MV-4-11 (cell line): ENCODE measurements at regions not wholly inside any gene's neighbourhood (a gene's known extent, or its start where the extent isn't known, plus 50 kb on each side); places are given as distances from the start of the nearest gene placed in this dataset.
"Not testable (repeated sequence)": the region's sequence is repeated elsewhere in the genome, so short reads cannot be mapped to it uniquely, and the experiment has no call there.

Experiments
- DNase-seq: peaks from one replicate; lab custom pipeline; 2025; lab: John Stamatoyannopoulos, UW

DNA sequence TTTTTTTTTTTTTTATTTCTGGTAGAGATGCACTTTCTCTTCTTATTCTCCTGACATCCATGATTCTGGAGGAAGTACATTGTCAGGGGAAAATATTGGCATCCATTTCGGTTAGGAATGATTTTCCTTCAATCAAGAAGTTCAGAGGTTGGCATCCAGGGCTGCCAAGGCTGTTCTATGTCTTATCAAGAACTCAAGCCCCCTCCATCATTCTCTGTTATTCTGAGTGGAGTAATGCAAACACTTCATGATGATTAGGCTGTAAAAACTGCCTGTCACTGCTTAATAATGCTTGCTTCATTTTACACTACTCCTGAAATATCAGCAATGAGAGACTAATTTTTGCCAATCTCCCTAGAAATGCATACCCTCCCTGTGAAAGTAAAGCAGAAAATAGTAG, 417.1 kb upstream of the NFIA start:
- DNase-seq, result no peak

GRCh38 chr1:60664086-60664625, 418.2 kb upstream of the NFIA start:
- no peak for DNase-seq

GRCh38 chr1:60662486-60663044, 419.8 kb upstream of the NFIA start:
- no peak for DNase-seq

GRCh38 chr1:60657926-60658325, 424.4 kb upstream of the NFIA start:
- DNase-seq, result no peak

DNA sequence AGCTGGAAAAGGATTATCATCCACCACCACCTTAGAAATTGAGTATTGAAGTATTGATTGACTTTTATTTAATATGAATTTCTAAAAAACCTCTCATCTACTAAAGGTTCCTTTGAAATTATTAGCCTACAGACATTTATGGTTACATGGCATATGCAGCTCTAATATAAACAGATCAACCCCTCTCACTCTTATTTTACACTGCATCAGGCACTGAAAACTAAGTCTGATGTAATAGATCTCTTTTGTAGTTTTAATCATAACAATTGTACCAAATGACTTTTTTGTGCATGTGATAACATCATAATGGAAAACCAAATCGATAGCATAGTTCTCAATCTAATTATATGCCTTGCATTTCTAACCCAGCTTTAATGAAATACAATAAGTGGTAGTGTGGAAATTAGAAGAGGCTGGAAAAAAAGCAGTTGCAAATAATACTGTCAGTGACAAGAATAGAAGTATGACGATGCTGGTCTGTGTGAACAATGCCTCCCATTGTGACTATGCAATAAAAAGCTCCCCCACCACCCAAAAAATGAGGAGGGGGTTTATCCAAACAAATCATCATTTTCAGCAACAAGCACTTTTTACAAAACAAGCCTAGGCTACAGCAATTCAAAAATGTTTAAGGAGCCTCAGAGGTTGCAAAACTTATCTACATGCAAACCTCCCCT, 426.5 kb upstream of the NFIA start:
- DNase-seq, result no peak

GRCh38 chr1:60640033-60640551, 442.3 kb upstream of the NFIA start:
- DNase-seq, result not testable (repeated sequence)

GRCh38 chr1:60639287-60639686, 443.1 kb upstream of the NFIA start:
- DNase-seq, result no peak

GRCh38 chr1:60637651-60638050, 444.7 kb upstream of the NFIA start:
- DNase-seq, result no peak

GRCh38 chr1:60636946-60637345, 445.4 kb upstream of the NFIA start:
- DNase-seq, result no peak

GRCh38 chr1:60634106-60634505, 448.3 kb upstream of the NFIA start:
- DNase-seq, result no peak

DNA sequence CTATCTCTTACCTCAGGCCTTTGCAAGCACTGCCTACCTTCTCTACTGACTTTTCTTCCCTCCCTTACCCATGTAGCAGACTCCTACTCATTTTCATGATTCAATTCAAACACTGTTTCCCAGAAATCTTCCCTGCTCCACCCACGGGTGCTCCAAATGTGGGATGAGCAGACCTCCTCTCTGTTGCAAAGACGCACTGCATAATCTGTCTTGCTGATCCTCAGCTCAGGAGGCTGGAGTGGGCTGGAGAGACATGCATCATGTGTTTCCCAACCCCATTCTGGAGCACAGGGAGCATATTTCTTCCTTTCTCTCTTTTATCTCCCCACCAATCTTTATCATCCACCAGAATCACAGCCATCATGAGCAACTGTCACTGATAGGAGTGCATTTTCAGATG, 459.9 kb upstream of the NFIA start:
- no peak for DNase-seq

GRCh38 chr1:60621368-60621851, 461.0 kb upstream of the NFIA start:
- DNase-seq, result peak; percentile 49

DNA sequence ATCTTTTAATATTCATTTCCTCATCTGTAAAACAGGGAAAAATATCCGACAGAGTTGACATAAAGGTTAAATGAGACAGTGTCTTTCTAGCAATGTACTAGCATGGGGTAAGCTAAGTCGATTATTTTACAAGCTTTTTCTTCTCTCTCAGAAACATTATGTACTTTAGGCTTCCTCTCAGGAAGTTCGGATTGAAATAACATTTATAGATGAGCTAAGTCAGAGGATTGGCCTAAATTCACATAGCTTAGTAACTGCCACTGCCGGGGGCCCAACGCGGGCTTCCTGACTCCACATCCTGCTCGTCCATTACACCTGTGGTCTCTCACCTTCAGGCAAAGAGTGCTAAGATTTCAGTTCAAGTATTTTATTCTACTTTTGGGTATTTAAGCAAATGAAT, 462.3 kb upstream of the NFIA start:
- no peak for DNase-seq

GRCh38 chr1:60619581-60619980, 462.8 kb upstream of the NFIA start:
- no peak for DNase-seq

GRCh38 chr1:60615666-60616065, 466.7 kb upstream of the NFIA start:
- no peak for DNase-seq

DNA sequence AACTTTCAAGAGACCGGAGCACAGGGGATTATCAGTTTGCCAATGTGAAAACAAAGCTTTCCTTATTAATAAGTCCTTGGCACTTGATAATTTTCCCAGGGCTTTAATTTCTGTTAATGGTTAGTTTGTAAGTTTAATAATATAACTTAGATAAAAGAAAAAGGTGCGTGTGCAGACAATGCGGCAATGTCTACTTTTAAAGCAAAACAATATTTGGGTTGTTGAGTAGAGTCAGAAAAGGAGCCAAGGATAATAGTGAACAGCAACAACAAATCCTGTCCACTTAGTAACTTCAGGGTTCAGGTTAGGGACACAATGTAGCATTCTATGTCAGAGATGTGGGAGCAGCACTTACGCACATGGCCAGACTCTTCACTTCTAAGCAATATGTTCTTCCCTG, 469.6 kb upstream of the NFIA start:
- no peak for DNase-seq

DNA sequence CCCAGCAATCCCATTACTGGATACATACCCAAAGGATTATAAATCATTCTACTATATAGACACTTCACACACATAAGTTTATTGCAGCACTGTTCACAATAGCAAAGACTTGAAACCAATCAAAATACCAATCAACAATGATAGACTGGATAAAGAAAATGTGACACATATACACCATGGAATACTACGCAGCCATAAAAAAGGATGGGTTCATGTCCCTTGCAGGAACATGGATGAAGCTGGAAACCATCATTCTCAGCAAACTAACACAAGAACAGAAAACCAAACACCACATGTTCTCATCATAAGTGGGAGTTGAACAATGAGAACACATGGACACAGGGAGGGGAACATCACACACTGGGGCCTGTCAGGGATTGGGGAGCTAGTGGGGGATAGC, 475.4 kb upstream of the NFIA start:
- DNase-seq, result not testable (repeated sequence)

DNA sequence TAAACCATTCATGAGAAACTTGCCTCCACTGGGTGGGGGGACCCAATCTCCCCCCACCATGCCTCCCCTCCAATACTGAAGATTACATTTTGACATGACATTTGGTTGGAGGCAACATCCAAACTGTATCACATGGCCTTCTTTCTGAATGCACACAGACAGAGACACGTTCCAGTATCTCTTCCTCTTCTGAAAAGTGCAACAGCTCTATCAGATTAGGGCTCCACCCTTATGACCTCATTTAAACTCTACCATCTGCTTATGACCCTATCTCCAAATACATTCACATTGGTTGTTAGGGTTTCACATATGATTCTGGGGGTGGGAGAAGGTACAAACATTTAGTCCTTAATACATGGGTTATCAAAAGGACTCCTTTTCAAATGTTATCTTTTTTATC, 481.8 kb upstream of the NFIA start:
- peak; percentile 74 for DNase-seq

GRCh38 chr1:60599574-60599973, 482.8 kb upstream of the NFIA start:
- no peak for DNase-seq

DNA sequence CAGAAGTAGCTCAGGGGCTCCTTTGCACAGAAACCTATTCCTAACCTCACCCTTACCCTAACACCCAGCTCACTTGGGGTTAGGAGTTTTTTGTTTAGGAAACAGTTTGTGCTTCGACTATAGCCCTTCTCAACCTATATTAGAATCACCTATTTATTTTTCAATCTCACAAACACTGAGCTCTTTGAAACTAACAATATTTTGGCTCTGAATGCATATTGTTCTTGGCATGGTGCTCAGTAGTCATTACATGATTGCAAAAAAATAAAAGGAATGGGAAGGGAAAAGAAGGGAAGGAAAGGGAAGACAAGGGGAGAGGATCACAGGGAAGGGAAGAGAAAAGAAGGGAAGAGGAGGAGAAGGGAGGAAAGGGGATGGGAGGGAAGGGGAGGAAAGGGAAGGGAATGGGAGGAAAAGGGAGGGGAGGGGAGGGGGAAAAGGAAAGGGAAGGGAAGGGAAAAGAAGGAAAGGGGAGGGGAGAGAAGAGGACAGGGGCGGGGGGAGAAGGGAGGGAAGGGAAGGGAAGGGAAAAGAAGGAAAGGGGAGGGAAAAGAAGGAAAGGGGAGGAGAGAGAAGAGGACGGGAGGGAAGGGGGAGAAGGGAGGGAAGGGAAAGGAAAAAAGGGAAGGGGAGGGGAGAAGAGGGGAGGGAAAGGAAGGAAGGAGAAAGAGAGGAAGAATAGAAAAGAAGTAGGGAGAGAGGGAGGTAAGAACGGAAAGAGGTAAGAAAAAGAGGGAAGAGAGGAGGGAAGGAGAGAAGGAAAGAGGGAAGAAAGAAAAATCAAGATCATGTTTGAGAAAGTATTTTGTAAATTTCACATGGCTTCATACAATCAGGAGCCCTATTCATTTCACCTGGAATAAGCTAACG, 484.1 kb upstream of the NFIA start:
- DNase-seq, result no peak

GRCh38 chr1:60596791-60597750, 485.3 kb upstream of the NFIA start:
- DNase-seq, result peak; percentile 67
